GM18870 (cell line): ENCODE measurements at regions not wholly inside any gene's neighbourhood (a gene's known extent, or its start where the extent isn't known, plus 50 kb on each side); places are given as distances from the start of the nearest gene placed in this dataset.

ENCODE experiments used
- ATAC-seq: cut with Tn5 transposase; IDR thresholded peaks from one replicate; pipeline ENCODE4 v1.9.1; 2021; ENCODE audit warnings: moderate library complexity; ENCODE audit not compliant: unreplicated experiment

- no peak for ATAC-seq
Observed at GRCh38 chr12:98126637-98127335, 388.6 kb upstream of the TMPO start.

- ATAC-seq = no peak
Observed at GRCh38 chr12:98127336-98127679, 388.1 kb upstream of the TMPO start.

GRCh38 chr12:98127854-98128253 lies 387.5 kb upstream of the TMPO start:
- no peak for ATAC-seq

- no peak for ATAC-seq
Observed at GRCh38 chr12:98136544-98136943, 378.8 kb upstream of the TMPO start.

- ATAC-seq = no peak
Observed at GRCh38 chr12:98137278-98137677, 378.1 kb upstream of the TMPO start.

GRCh38 chr12:98144953-98145352 lies 370.4 kb upstream of the TMPO start:
- ATAC-seq = no peak

GRCh38 chr12:98146043-98146442 lies 369.3 kb upstream of the TMPO start:
- ATAC-seq = no peak

GRCh38 chr12:98146487-98146886 lies 368.9 kb upstream of the TMPO start:
- ATAC-seq = no peak

GRCh38 chr12:98149270-98149669 lies 366.1 kb upstream of the TMPO start:
- ATAC-seq = peak; percentile 93

GRCh38 chr12:98149691-98150210 lies 365.6 kb upstream of the TMPO start:
- ATAC-seq = peak; percentile 19

GRCh38 chr12:98151105-98151590 lies 364.2 kb upstream of the TMPO start:
- ATAC-seq = no peak

- no peak for ATAC-seq
Observed at GRCh38 chr12:98151984-98152383, 363.4 kb upstream of the TMPO start.

GRCh38 chr12:98154850-98155249 lies 360.5 kb upstream of the TMPO start:
- ATAC-seq = no peak

GRCh38 chr12:98156697-98157096 lies 358.7 kb upstream of the TMPO start:
- no peak for ATAC-seq

- ATAC-seq = no peak
Observed at GRCh38 chr12:98162906-98163678, 352.3 kb upstream of the TMPO start.

GRCh38 chr12:98172304-98172703 lies 343.1 kb upstream of the TMPO start:
- ATAC-seq = no peak

GRCh38 chr12:98172801-98173200 lies 342.6 kb upstream of the TMPO start:
- no peak for ATAC-seq

GRCh38 chr12:98173773-98174427 lies 341.5 kb upstream of the TMPO start:
- no peak for ATAC-seq

GRCh38 chr12:98174428-98174809 lies 341.0 kb upstream of the TMPO start:
- no peak for ATAC-seq

GRCh38 chr12:98178126-98178525 lies 337.3 kb upstream of the TMPO start:
- ATAC-seq = no peak

- ATAC-seq = no peak
Observed at GRCh38 chr12:98179151-98179550, 336.2 kb upstream of the TMPO start.

GRCh38 chr12:98180603-98181002 lies 334.8 kb upstream of the TMPO start:
- no peak for ATAC-seq
